Spinal cord (tissue), 9 donors: ENCODE measurements at regions not wholly inside any gene's neighbourhood (a gene's known extent, or its start where the extent isn't known, plus 50 kb on each side); places are given as distances from the start of the nearest gene placed in this dataset.
A peak's percentile ranks its signal among the peaks of the same experiment; 100 is the strongest.
"Not testable (repeated sequence)": the region's sequence is repeated elsewhere in the genome, so short reads cannot be mapped to it uniquely, and the experiment has no call there.

Experiments
- DNase-seq, 6 donors: peaks; one replicate each; pipeline versions ENCODE4 v3.0.0 to v3.0.0-alpha.2; 2013 to 2015; ENCODE audit warnings: low spot score in 6 of 6, low read depth in 4 of 6
- H3K27ac ChIP-seq: one replicate; pipeline ENCODE4 v1.5.1; 2013; ENCODE audit warnings: low read depth, low read length, control low read depth
- H3K27me3 ChIP-seq: one replicate; pipeline ENCODE4 v1.6.1; 2013; ENCODE audit warnings: low read length; ENCODE audit not compliant: control insufficient read depth, insufficient read depth
- H3K36me3 ChIP-seq: one replicate; pipeline ENCODE4 v1.6.1; 2013; ENCODE audit warnings: low read length; ENCODE audit not compliant: control insufficient read depth, insufficient read depth
- H3K4me1 ChIP-seq: one replicate; pipeline ENCODE4 v1.6.1; 2013; ENCODE audit warnings: low read length; ENCODE audit not compliant: control insufficient read depth, insufficient read depth
- H3K4me3 ChIP-seq: one replicate; pipeline ENCODE4 v1.5.1; 2013; ENCODE audit warnings: low read depth, low read length, control low read depth
- H3K9me3 ChIP-seq: one replicate; pipeline ENCODE4 v1.6.1; 2013; ENCODE audit warnings: low read length; ENCODE audit not compliant: control insufficient read depth, insufficient read depth
- WGBS: methylation state at CpG from one replicate; pipeline ENCODE4 v1.1.5; 2013; ENCODE audit warnings: missing lambda C conversion rate; ENCODE audit not compliant: insufficient coverage; 5-methylcytosine and 5-hydroxymethylcytosine counted together
- donor health status: healthy.

GRCh38 chr7:6882321-6882721 lies 56.2 kb upstream of the CCZ1B start:
- not testable (repeated sequence) for H3K9me3 ChIP-seq, H3K27ac ChIP-seq, H3K4me3 ChIP-seq, H3K4me1 ChIP-seq, DNase-seq, H3K36me3 ChIP-seq, H3K27me3 ChIP-seq
- 80% methylated on average over 7 of the region's 8 CpGs for WGBS

GRCh38 chr7:6883756-6884155 lies 57.7 kb upstream of the CCZ1B start:
- not testable (repeated sequence) for DNase-seq, H3K27me3 ChIP-seq, H3K4me3 ChIP-seq, H3K27ac ChIP-seq, H3K36me3 ChIP-seq, H3K9me3 ChIP-seq, H3K4me1 ChIP-seq
- WGBS: 89% methylated on average over 5 of the region's 10 CpGs

- Histone ChIP-seq H3K4me3 (no peak overlapping the region), H3K27me3 (no peaks in the 10 kb centered on the region), H3K27ac (no peak overlapping the region), H3K36me3 (no peaks in the 10 kb centered on the region), H3K9me3 (no peaks in the 10 kb centered on the region), H3K4me1 (no peaks in the 10 kb centered on the region)
- WGBS: 81% methylated on average over 4 of the region's 8 CpGs
- DNase-seq: no peak
Observed at GRCh38 chr7:6886198-6886597, 60.1 kb upstream of the CCZ1B start.

DNA sequence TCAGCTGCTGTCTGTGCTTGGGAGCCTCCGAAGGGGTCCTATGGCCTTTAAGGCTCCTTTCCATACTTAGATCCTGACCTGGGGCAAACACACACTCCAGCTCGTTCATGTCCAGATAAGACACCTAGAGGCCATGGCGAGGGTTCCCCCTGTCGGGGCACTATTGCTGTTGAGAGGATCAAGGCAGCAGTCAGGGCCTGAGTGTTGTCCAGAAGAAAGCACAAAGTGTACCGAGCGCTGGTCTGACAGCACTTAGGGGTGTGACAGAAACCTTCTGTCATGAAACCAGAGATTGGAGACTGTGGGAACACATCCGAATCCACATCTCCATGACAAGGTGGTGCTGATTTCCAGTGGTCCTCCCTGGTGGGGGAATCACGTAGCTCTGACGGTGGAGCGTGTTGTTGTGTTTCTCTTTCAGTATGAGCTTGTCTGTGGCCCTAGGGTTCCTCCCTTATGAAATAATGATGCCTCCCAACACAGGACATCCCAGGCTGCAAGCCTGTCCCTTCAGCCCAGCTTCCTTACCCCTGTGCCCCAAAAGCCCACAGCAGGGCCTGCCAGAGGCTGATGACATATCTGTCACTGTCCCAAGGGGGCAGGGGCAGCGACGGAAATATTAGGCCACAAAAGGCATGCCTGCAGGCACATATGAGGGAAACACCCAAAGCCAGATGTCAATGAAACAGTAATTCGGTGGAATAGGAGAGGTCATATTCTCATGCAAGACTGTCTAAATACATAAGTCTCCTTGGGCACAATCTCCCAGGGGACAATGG lies 62.4 kb upstream of the CCZ1B start:
- H3K36me3 ChIP-seq, H3K9me3 ChIP-seq, H3K27ac ChIP-seq, H3K4me1 ChIP-seq, H3K27me3 ChIP-seq, H3K4me3 ChIP-seq: not testable (repeated sequence)
- DNase-seq: peak in 1 of 6 donors; percentile 10
- 81% methylated on average over 8 of the region's 13 CpGs for WGBS

GRCh38 chr7:6889252-6889812 lies 63.3 kb upstream of the CCZ1B start:
- no peak overlapping the region for H3K27ac ChIP-seq
- H3K4me3 ChIP-seq: no peak overlapping the region
- H3K27me3 ChIP-seq: no peaks in the 10 kb centered on the region
- no peaks in the 10 kb centered on the region for H3K4me1 ChIP-seq
- no peaks in the 10 kb centered on the region for H3K36me3 ChIP-seq
- H3K9me3 ChIP-seq: no peaks in the 10 kb centered on the region
- WGBS: 96% methylated on average over 7 of the region's 8 CpGs
- no peak for DNase-seq

GRCh38 chr7:6902097-6902518 lies 76.0 kb upstream of the CCZ1B start:
- DNase-seq, H3K36me3 ChIP-seq, H3K4me1 ChIP-seq, H3K27ac ChIP-seq, H3K4me3 ChIP-seq, H3K9me3 ChIP-seq, H3K27me3 ChIP-seq: not testable (repeated sequence)
- no CpG with 5 or more reads among the region's 4 CpGs for WGBS

- H3K27ac ChIP-seq, DNase-seq: not testable (repeated sequence)
- WGBS: 91% methylated on average over 1 of the region's 7 CpGs
Observed at GRCh38 chr7:6903289-6903688, 77.2 kb upstream of the CCZ1B start.

GRCh38 chr7:6903792-6904191 lies 77.7 kb upstream of the CCZ1B start:
- not testable (repeated sequence) for DNase-seq, H3K4me1 ChIP-seq, H3K27me3 ChIP-seq, H3K9me3 ChIP-seq, H3K4me3 ChIP-seq, H3K27ac ChIP-seq, H3K36me3 ChIP-seq
- WGBS: 75% methylated on average over 1 of the region's 4 CpGs

More at GRCh38 chr7:6903289-6903688, 77.2 kb upstream of the CCZ1B start:
- H3K36me3 ChIP-seq, H3K4me1 ChIP-seq, H3K27me3 ChIP-seq, H3K4me3 ChIP-seq, H3K9me3 ChIP-seq: not testable (repeated sequence)

GRCh38 chr7:6917258-6917657 lies 91.2 kb upstream of the CCZ1B start:
- 40% methylated on average over 3 of the region's 7 CpGs for WGBS
- Histone ChIP-seq H3K36me3 (no peaks in the 10 kb centered on the region), H3K27me3 (no peaks in the 10 kb centered on the region)

DNA sequence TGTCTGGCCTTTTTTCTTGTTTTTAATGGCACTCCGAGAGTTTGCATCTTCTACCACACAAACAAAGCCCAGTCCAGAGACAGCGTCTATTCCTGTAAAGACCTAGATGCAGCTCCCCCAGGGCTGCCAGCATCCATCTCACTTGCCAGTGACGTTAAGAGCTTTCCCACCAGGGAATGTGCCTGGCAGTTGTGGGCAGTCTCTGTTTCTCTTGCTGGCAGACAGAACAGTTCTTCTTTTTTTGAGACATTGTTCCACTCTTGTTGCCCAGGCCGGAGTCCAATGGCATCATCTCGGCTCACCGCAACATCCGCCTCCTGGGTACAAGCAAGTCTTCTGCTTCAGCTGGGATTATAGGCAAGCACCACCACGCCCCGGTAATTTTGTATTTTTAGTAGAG lies 93.1 kb upstream of the CCZ1B start:
- not testable (repeated sequence) for H3K4me3 ChIP-seq, H3K27ac ChIP-seq, DNase-seq, H3K4me1 ChIP-seq, H3K36me3 ChIP-seq, H3K9me3 ChIP-seq, H3K27me3 ChIP-seq
- WGBS: 48% methylated on average over 2 of the region's 9 CpGs

More at GRCh38 chr7:6917258-6917657, 91.2 kb upstream of the CCZ1B start:
- Histone ChIP-seq H3K9me3 (no peaks in the 10 kb centered on the region), H3K27ac (no peak overlapping the region), H3K4me1 (no peaks in the 10 kb centered on the region), H3K4me3 (no peak overlapping the region)
- DNase-seq: no peak
